ENCODE measurements at regions not wholly inside any gene's neighbourhood (a gene's known extent, or its start where the extent isn't known, plus 50 kb on each side); places are given as distances from the start of the nearest gene placed in this dataset.

- TF ChIP-seq THRA (CRISPR knock-in tag; IDR thresholded peaks at IDR 0.05; ENCODE audit: borderline replicate concordance) (no peak), FOXO4 (CRISPR knock-in tag; conservative IDR thresholded peaks at IDR 0.05) (no peak), ESRRA (CRISPR knock-in tag; IDR thresholded peaks at IDR 0.05; ENCODE audit: low read depth) (no peak), ZNF768 (CRISPR knock-in tag; IDR thresholded peaks at IDR 0.05) (no peak), TFDP2 (CRISPR knock-in tag; IDR thresholded peaks at IDR 0.05) (no peak), ATF5 (CRISPR knock-in tag; IDR thresholded peaks at IDR 0.05; ENCODE audit: low read depth) (no peak)
- TF ChIP-seq, protein P1, sequence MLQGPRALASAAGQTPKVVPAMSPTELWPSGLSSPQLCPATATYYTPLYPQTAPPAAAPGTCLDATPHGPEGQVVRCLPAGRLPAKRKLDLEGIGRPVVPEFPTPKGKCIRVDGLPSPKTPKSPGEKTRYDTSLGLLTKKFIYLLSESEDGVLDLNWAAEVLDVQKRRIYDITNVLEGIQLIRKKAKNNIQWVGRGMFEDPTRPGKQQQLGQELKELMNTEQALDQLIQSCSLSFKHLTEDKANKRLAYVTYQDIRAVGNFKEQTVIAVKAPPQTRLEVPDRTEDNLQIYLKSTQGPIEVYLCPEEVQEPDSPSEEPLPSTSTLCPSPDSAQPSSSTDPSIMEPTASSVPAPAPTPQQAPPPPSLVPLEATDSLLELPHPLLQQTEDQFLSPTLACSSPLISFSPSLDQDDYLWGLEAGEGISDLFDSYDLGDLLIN (CRISPR knock-in tag; IDR thresholded peaks at IDR 0.05; ENCODE audit: borderline replicate concordance) = no peak
- TF ChIP-seq, protein P2, sequence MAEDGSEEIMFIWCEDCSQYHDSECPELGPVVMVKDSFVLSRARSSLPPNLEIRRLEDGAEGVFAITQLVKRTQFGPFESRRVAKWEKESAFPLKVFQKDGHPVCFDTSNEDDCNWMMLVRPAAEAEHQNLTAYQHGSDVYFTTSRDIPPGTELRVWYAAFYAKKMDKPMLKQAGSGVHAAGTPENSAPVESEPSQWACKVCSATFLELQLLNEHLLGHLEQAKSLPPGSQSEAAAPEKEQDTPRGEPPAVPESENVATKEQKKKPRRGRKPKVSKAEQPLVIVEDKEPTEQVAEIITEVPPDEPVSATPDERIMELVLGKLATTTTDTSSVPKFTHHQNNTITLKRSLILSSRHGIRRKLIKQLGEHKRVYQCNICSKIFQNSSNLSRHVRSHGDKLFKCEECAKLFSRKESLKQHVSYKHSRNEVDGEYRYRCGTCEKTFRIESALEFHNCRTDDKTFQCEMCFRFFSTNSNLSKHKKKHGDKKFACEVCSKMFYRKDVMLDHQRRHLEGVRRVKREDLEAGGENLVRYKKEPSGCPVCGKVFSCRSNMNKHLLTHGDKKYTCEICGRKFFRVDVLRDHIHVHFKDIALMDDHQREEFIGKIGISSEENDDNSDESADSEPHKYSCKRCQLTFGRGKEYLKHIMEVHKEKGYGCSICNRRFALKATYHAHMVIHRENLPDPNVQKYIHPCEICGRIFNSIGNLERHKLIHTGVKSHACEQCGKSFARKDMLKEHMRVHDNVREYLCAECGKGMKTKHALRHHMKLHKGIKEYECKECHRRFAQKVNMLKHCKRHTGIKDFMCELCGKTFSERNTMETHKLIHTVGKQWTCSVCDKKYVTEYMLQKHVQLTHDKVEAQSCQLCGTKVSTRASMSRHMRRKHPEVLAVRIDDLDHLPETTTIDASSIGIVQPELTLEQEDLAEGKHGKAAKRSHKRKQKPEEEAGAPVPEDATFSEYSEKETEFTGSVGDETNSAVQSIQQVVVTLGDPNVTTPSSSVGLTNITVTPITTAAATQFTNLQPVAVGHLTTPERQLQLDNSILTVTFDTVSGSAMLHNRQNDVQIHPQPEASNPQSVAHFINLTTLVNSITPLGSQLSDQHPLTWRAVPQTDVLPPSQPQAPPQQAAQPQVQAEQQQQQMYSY (CRISPR knock-in tag; IDR thresholded peaks at IDR 0.05) = no peak
- TF ChIP-seq, protein P3, sequence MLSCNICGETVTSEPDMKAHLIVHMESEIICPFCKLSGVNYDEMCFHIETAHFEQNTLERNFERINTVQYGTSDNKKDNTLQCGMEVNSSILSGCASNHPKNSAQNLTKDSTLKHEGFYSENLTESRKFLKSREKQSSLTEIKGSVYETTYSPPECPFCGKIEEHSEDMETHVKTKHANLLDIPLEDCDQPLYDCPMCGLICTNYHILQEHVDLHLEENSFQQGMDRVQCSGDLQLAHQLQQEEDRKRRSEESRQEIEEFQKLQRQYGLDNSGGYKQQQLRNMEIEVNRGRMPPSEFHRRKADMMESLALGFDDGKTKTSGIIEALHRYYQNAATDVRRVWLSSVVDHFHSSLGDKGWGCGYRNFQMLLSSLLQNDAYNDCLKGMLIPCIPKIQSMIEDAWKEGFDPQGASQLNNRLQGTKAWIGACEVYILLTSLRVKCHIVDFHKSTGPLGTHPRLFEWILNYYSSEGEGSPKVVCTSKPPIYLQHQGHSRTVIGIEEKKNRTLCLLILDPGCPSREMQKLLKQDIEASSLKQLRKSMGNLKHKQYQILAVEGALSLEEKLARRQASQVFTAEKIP (CRISPR knock-in tag; IDR thresholded peaks at IDR 0.05; ENCODE audit: borderline replicate concordance) = no peak
These were observed 315.3 kb downstream of the SNX13 start (continued) for GRCh38 chr7:17625043-17625442.

All from HepG2 (cell line).